ENCODE measurements at regions not wholly inside any gene's neighbourhood (a gene's known extent, or its start where the extent isn't known, plus 50 kb on each side); places are given as distances from the start of the nearest gene placed in this dataset.
"Not testable (repeated sequence)": the region's sequence is repeated elsewhere in the genome, so short reads cannot be mapped to it uniquely, and the experiment has no call there.

- not testable (repeated sequence) for DNase-seq
Measured at GRCh38 chr3:105296182-105296822, 70.4 kb upstream of the ALCAM start.

GRCh38 chr3:105304487-105304886 lies 62.2 kb upstream of the ALCAM start:
- DNase-seq, result no peak

- DNase-seq, result no peak
Measured at GRCh38 chr3:105315144-105315543, 51.6 kb upstream of the ALCAM start.

- DNase-seq, result no peak
Measured at GRCh38 chr3:105315815-105316214, 50.9 kb upstream of the ALCAM start.

GRCh38 chr3:105316331-105316730 lies 50.4 kb upstream of the ALCAM start:
- no peak for DNase-seq

All from NCI-H82 (cell line).